ENCODE measurements at regions not wholly inside any gene's neighbourhood (a gene's known extent, or its start where the extent isn't known, plus 50 kb on each side); places are given as distances from the start of the nearest gene placed in this dataset.

DNA sequence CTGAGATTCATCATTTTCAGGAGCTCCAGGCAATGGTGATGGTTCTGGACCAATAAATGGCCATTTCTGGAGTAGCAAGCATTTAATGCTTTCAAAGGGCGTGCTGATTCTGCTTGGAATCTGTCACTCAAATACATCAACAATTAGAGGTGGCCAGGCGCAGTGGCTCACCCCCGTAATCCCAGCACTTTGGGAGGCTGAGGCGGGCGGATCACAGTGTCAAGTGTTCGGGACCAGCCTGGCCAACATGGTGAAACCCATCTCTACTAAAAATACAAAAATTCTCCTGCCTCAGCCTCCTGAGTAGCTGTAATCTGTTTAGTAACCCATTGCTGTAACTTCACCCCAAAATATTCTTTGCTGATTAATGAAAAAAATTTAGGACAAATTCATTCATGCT, 1574.2 kb downstream of the EFNB2 start:
- Histone ChIP-seq H3K36me3 (no peaks in the 10 kb centered on the region), H3K4me3 (no peak overlapping the region), H3K27ac (no peak overlapping the region), H3K4me1 (no peaks in the 10 kb centered on the region), H3K27me3 (ENCODE audit: low read depth) (no peaks in the 10 kb centered on the region), H3K9me3 (no peaks in the 10 kb centered on the region)
- TF ChIP-seq, protein P1, sequence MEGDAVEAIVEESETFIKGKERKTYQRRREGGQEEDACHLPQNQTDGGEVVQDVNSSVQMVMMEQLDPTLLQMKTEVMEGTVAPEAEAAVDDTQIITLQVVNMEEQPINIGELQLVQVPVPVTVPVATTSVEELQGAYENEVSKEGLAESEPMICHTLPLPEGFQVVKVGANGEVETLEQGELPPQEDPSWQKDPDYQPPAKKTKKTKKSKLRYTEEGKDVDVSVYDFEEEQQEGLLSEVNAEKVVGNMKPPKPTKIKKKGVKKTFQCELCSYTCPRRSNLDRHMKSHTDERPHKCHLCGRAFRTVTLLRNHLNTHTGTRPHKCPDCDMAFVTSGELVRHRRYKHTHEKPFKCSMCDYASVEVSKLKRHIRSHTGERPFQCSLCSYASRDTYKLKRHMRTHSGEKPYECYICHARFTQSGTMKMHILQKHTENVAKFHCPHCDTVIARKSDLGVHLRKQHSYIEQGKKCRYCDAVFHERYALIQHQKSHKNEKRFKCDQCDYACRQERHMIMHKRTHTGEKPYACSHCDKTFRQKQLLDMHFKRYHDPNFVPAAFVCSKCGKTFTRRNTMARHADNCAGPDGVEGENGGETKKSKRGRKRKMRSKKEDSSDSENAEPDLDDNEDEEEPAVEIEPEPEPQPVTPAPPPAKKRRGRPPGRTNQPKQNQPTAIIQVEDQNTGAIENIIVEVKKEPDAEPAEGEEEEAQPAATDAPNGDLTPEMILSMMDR (IDR thresholded peaks at IDR 0.05) = no peak
- ATAC-seq (no peak), DNase-seq (no peak)
- intact Hi-C loops (cut with DNase I) = no loop called here

DNA sequence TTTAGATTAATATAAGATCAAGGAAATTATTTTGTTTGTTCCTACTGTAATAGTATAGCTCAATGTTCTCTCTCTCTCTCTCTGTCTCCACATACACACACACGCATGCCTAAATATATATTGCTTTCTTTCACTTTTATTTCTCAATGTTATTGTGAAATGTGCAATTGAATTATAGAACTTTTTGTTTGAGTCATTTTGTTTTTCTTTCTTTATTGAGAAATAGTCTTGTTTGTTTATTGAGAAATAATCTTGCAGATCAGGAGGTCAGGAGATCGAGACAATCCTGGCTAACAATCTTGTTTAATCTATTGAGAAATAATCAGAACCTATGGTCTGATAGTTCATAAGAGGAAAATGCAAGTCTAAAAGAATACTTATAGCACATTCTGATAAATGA, 1581.3 kb downstream of the EFNB2 start:
- Histone ChIP-seq H3K4me3 (no peak overlapping the region), H3K4me1 (no peaks in the 10 kb centered on the region), H3K27me3 (ENCODE audit: low read depth) (no peaks in the 10 kb centered on the region), H3K36me3 (no peaks in the 10 kb centered on the region), H3K27ac (no peak overlapping the region), H3K9me3 (no peaks in the 10 kb centered on the region)
- no peak for DNase-seq
- no peak for ATAC-seq
- intact Hi-C loops (cut with DNase I) = no loop called here
- TF ChIP-seq, protein P1 (IDR thresholded peaks at IDR 0.05) = no peak

DNA sequence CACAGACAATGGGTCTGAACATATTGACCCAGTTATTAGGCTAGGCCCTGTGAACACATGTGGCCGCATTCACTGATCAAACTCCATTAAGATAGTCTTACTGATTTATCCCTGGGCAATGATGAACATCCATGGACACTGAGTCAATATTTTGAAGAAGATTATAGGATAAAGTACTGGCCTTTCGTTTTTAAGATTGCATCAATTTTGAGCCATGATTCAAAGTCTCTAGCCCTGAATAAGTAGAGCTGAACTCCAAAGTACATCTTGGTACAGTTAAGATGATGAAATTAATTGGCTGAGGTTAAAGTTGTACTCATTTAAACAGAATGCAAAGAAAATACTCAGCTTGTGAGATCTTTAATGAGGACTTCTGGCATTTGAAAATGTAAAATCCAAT, 1581.9 kb downstream of the EFNB2 start:
- Histone ChIP-seq H3K4me1 (no peaks in the 10 kb centered on the region), H3K27ac (no peak overlapping the region), H3K4me3 (no peak overlapping the region), H3K27me3 (ENCODE audit: low read depth) (no peaks in the 10 kb centered on the region), H3K9me3 (no peaks in the 10 kb centered on the region), H3K36me3 (no peaks in the 10 kb centered on the region)
- ATAC-seq = no peak
- DNase-seq = no peak
- TF ChIP-seq, protein P1 (IDR thresholded peaks at IDR 0.05) = no peak
- intact Hi-C loops (cut with DNase I) = no loop called here

DNA sequence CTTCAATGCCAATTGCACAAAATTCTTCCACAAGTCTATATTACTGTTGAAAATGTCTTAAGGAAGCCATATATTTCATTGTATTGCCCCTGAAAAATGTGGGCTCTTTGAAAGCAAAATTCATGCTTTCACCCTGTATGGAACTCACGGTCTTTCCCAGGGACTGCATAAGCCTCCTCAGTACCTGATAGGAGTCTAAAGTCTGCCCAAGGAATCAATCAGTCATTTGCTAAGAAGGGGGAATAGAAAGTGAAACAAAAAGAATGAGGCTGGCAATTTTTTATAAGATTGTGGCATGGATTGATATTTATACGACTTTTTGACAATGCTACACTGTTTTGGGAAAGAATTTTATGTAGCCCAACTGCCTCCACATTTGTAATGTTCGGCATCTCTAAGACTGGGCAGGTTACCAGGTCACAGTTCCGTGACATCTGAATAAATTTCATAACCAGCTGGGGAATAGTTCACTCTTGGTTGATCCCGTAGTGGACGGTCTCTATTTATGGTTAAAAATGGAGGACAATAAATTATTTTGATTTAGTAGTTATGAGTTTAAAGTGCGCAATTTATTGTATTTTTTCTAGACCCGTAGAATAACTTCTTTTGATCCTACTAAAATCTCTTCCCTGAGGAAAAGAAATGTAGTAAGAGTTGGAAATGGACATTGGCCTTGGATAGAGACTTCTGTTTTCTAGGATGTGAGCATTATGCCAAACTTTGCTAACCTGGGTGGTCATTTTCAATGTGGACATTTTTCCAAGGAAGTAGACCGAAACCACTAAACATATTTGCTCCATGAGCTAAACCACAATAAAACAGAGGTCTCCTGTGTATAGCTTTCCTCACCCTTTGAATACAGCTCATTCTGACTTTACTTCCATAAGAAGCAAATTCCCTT, 1585.4 kb downstream of the EFNB2 start:
- no peaks in the 10 kb centered on the region for H3K4me1 ChIP-seq
- H3K27ac ChIP-seq = no peak overlapping the region
- TF ChIP-seq, protein P1 (IDR thresholded peaks at IDR 0.05) = no peak
- no peak overlapping the region for H3K4me3 ChIP-seq
- no peaks in the 10 kb centered on the region for H3K9me3 ChIP-seq
- no peak for DNase-seq
- no peaks in the 10 kb centered on the region for H3K36me3 ChIP-seq
- intact Hi-C loops (cut with DNase I) = no loop called here
- no peak for ATAC-seq
- H3K27me3 ChIP-seq (ENCODE audit: low read depth) = no peaks in the 10 kb centered on the region

DNA sequence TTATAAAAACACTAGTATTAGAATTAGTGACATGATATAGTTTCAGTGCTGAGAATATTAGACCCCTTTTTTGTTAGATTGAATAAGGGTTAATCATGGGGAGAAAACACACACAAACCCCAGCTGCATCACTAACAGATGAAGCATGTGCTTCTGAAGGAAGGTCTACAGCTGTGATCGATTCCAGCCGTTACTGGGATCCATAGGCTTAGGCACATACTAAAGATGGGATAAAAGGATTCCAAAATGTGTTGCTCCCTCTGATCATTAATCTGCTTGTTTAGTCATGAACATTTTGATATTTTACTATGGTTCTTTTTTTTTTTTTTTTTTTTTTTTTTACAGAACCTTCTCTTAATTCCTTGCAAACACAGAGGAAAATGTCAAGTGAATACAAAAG, 1591.3 kb downstream of the EFNB2 start:
- Histone ChIP-seq H3K4me3 (no peak overlapping the region), H3K36me3 (no peaks in the 10 kb centered on the region), H3K9me3 (no peaks in the 10 kb centered on the region), H3K27ac (no peak overlapping the region), H3K4me1 (no peaks in the 10 kb centered on the region), H3K27me3 (ENCODE audit: low read depth) (no peaks in the 10 kb centered on the region)
- intact Hi-C loops (cut with DNase I) = no loop called here
- ATAC-seq = no peak
- TF ChIP-seq, protein P1 (IDR thresholded peaks at IDR 0.05) = no peak
- no peak for DNase-seq
